ENCODE measurements at regions not wholly inside any gene's neighbourhood (a gene's known extent, or its start where the extent isn't known, plus 50 kb on each side); places are given as distances from the start of the nearest gene placed in this dataset.

- TF ChIP-seq CTCF (conservative IDR thresholded peaks at IDR 0.05; ENCODE audit: low read length), result no peak
- TF ChIP-seq EZH2phosphoT487 (IDR thresholded peaks at IDR 0.05; ENCODE audit: borderline replicate concordance), result no peak
These were observed 88.1 kb upstream of the C1QTNF7 start for GRCh38 chr4:15339737-15340136.
